HG02870 (cell line): ENCODE measurements at regions not wholly inside any gene's neighbourhood (a gene's known extent, or its start where the extent isn't known, plus 50 kb on each side); places are given as distances from the start of the nearest gene placed in this dataset.
"Not testable (repeated sequence)": the region's sequence is repeated elsewhere in the genome, so short reads cannot be mapped to it uniquely, and the experiment has no call there.

Experiments
- ATAC-seq: cut with Tn5 transposase; IDR thresholded peaks from one replicate; pipeline ENCODE4 v1.9.1; 2021; ENCODE audit warnings: mild to moderate bottlenecking, moderate library complexity; ENCODE audit not compliant: unreplicated experiment

DNA sequence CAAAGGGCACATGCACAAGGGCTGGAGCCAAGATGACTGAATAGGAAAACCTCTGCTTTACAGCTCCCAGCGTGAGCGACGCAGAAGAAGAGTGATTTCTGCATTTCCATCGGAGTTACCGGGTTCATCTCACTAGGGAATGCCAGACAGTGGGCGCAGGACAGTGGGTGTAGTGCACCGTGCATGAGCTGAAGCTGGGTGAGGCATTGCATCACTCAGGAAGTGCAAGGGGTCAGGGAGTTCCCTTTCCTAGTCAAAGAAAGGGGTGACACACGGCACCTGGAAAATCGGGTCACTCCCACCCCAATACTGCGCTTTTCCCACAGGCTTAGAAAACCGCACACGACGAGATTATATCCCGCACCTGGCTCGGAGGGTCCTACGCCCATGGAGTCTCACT lies 64.5 kb upstream of the HTR1E start:
- not testable (repeated sequence) for ATAC-seq

- ATAC-seq: no peak
Observed at GRCh38 chr6:86871681-86872080, 65.6 kb upstream of the HTR1E start.

DNA sequence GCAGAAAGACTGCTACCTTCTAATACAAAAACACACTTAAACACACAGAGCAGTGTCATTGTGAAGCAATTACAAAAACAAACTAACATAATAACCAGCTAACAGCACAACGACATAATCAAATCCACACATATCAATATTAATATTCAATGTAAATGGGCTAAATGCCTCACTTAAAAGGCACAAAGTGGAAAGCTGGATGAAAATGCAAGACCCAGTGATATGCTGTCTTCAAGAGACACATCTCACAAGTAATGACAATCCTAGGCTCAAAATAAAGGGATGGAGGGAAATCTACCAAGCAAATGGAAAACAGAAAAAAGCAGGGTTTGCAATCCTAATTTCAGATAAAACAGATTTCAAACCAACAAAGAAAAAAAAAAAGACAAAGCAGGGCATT lies 67.8 kb upstream of the HTR1E start:
- ATAC-seq: no peak

DNA sequence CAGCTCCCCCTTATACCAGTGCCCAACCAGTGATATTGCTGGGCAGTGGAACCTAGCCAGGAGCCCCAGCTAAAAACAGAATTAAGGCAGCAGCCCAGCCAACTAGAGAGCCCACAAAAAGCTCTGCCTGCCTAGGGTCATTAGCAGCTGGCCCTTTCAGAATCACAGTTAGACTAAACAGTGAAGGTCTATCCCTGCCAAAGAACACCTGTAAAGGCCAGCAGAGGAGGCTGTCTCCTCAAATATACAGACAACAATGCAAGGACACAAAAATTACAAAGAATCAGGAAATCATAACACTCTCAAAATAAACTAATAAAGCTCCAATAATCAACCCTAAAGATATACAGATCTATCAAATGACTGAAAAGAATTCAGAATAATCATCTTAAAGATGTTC lies 77.8 kb upstream of the HTR1E start:
- ATAC-seq: no peak

DNA sequence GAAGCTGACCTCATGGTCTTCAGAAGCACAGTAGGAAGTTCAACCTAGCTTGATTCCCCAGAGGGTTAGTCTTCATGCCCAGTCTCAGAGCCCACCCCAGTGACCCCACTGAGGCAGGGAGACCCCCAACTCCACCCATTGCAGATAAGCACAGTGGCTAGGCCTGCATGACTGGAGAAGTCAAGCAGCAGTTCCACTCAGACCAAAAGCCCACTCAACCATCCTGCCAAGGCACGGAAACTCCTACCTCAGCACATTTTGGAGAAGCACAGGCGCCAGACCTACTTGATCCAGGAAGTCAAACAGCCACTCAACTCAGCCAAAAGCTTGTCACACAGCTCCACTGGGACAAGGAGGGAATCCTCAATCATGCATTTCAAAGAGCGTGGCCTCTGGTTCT lies 78.4 kb upstream of the HTR1E start:
- no peak for ATAC-seq

- no peak for ATAC-seq
Observed at GRCh38 chr6:86857783-86858182, 79.5 kb upstream of the HTR1E start.

DNA sequence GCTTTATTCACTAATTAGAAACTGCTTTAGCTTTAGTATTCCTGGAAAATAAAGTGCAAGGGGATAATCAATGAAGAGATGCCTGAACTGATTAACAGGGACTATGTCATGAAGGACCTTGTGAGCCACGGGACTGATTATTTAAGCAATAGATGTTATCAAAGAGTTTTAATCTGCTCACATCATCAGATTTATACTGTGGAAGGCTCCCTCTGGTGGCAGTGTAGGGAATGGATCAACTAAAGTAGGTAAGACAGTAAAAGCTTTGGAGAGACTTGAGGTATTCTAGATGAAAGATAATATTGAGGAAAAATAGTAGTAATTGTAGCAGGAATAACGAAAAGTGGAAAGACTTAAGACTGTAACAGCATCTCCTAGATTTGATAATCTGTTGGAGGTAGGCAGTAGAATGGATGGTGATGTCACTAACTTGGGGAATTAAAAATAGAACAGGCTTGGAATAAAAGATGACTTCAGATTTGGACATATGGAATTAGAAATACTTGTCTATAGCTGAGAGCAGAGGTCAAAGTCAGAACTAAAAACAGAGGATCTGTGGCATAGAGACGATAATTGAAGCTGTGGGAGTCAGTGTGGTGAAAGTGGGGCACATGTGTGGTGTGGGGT lies 80.3 kb upstream of the HTR1E start:
- peak; percentile 65 for ATAC-seq

DNA sequence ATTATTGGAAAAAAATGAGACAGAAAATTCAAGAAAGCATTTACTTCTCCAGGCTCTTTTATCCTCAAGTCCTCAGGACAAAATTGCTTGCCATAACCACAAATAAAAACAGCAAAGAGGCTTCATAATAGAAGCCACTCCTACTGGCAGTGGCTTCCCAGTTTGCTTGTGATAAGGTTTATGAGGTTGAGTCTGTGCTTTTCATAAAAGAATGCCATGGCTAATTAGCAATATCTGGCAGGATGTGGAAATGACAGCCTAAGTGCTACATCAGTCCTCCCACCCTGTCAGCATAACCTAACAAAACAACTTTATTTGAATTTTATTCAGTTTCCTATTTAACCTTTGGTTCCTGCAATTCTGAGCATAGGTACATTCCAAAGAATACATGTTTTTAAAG lies 80.9 kb upstream of the HTR1E start:
- no peak for ATAC-seq

DNA sequence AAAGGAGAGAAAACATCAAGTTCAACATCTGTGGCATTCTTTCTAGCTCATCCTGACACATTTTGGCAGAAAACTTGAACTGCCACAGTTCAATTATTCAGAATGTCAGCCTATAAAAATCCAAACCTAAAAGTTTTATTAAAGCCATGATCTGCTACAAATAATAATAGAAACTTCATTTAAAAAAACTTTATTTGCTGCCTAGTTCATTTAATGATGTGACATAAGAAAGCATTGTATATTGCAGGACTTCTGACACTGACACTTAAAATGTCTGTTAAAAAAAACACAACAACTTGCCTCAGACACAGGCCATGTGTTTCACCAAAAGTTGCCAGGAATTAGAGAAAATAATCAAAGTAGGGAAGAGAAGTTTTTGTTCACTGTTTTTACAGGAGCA lies 88.3 kb upstream of the HTR1E start:
- ATAC-seq: no peak

DNA sequence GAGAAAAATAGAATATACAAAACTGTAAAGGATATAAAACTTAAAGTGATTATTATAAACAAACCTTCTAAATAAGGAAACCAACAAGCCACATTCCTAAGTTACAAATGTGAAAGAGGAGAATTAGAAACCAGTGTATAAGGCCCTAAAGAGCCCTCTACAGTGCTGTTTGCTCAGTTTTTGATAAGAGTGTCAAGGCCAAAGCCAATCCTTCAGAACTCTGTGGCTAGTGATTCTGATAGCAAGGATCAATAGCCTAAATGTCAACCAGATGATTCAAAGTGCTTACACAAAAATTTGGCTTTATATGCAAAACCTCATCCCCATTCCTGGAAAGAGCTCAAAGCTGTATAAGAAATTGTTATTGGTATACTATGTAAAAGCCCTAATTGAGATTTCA lies 104.6 kb upstream of the HTR1E start:
- no peak for ATAC-seq

- no peak for ATAC-seq
Observed at GRCh38 chr6:86825436-86825835, 111.9 kb upstream of the HTR1E start.

DNA sequence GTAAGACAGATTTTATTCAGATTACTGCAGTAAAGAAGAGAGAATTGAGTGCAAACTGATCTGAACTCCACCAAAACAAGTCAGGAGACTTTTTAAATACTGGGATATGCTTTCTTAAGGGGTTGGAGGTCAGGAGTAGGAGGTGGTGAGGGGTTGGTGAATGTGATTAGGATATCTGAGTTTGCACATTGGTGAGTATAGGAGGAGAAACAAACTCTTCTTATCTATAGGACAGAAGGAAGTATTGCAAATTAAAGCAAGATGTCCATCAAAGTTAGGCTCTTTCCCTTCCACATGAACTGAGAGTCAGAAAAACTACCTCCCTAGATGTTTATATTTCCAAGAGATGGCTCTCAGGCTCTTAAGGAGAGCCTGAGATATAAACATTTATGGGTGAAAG lies 114.6 kb upstream of the HTR1E start:
- no peak for ATAC-seq

DNA sequence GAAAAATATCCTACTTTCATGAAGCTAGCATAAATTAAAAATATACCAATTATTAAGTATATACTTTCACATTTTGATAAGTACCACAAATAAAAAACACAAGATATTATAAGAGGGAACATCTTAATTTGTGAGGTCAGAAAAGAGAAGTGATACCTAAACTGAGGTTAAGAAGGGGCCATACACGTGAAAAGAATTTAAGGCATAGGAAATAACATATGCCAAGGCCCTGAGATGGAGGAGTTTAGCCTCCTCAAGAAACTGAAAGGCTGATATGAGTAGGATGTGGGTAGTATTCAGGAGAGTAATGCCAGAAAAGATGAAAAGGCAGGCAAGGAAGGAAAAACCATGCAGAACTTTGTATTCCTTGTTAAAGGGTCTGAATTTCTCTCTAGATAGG lies 116.6 kb upstream of the HTR1E start:
- no peak for ATAC-seq

- ATAC-seq: no peak
Observed at GRCh38 chr6:86793649-86794048, 143.7 kb upstream of the HTR1E start.

- no peak for ATAC-seq
Observed at GRCh38 chr6:86791476-86791875, 145.9 kb upstream of the HTR1E start.

DNA sequence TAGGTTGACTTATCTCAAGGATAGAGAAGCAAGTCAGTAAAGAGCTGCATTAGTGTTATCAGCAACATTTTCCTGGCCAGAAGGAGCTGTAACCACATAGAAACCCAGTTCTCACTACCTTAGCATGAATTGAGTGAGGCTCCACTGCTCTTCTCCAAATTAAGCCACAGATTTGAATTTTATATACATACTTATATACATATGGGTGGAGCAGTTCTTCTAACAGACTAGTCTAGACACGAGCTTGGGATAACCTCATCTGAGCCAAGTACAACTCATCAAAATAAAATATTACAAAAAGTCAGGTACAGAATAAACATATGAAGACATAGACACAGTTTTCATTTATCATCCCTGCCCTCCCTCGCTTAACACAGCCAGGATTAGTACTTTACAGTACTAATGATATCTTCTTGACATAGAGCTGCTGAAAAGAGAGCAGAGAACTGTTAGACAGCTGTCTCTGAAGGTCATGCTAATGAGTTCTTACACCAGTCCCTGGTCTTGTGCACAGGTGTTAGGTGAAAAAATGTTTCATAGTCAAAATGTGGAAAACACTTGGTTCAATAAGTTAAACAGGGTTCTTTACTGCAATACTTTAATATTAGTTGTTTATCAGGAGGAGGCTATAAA lies 147.4 kb upstream of the HTR1E start:
- ATAC-seq: no peak

DNA sequence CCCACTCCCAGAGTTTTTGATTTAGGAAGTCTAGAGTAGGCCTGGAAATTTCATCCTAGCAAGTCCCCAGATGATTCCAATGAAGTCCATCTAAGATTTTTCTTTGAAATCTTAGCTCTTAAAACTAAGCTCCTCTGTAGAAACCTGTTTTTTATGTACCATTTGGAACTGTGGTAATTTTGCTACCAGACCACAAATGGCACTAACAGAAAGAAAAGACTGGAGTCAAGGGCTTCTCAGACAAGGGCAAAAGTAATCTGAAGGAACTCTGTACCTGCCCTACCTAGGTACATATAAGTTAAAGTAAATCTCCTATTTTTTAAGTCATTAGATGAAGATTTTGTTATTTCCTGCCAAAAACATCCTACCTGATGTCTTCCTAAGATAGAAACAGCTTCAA lies 155.0 kb upstream of the HTR1E start:
- ATAC-seq: no peak

- ATAC-seq: no peak
Observed at GRCh38 chr6:86780923-86781322, 156.4 kb upstream of the HTR1E start.

DNA sequence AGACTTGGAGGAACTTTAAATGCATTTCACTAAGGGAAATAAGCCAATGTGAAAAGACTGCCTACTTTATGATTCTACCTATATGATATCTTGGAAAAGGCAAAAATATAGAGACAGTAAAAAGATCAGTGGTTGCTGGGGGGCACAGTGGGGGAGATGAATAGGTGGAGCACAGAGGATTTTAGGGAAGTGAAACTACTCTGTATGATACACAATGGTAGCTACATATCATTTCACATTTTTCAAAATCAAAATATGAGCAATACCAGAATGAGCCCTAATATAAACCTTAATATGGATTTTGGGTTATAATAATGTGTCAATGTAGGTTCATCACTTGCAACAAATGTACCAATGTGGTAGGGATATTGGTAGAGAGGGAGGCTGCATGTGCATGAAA lies 161.4 kb upstream of the HTR1E start:
- peak; percentile 69 for ATAC-seq

DNA sequence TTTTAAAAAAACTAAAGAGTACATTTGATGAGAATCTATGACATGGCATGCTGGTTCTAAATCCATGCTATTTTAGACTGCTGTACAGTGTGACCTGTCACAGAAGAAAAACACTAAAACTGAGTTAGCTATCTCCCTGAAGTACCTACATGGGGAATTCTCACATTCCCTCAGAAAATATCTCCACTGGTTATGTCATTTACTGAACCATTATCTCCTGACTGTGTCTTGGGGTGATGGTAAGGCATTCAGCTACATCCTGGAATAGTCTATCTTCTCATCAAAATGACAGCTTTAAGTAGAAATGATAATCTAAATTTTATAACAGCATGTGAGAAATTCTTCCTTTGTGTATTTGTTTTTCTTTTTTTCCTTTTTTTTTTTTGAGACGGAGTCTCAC lies 172.1 kb upstream of the HTR1E start:
- no peak for ATAC-seq

GRCh38 chr6:86759953-86760352 lies 177.4 kb upstream of the HTR1E start:
- not testable (repeated sequence) for ATAC-seq

DNA sequence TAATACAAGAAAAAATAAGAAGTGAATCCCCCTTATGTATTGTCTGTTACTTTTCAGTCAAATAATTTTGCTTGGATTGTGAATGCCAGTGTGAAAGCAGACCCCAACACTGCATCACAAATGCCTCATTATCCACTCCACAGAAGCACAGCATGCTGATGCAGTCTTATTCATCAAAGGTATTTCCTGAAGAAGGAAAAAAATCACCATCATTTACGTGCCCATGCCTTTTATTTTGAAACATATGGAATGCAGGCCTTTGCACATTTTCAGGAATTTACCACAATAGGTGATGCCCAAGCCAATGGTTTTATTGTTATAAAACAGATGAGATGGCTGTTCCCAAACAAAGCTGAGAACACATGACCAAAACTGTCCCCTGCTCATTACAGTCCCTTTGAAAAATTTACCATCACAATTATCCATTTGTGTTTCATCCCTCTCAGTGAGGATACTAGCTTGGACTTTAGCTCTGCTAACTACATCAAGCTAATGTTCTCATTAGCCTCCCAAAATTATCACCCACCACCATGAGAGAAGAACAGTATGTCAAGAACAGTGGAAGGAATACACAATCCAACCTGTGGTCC lies 180.6 kb upstream of the HTR1E start:
- no peak for ATAC-seq

- ATAC-seq: no peak
Observed at GRCh38 chr6:86744048-86744447, 193.3 kb upstream of the HTR1E start.
